CD8-positive, alpha-beta memory T cell (primary cell): ENCODE measurements at regions not wholly inside any gene's neighbourhood (a gene's known extent, or its start where the extent isn't known, plus 50 kb on each side); places are given as distances from the start of the nearest gene placed in this dataset.

Experiments
- CTCF ChIA-PET: fragments of 350-600 bp; sonication (Branson Sonifier 250); formaldehyde crosslinking; loops from one replicate; lab custom pipeline; 2021; ENCODE audit warnings: antibody characterized with exemption; lab: Charles Lee
- POLR2A ChIA-PET: fragments of 350-600 bp; sonication (Branson Sonifier 250); formaldehyde crosslinking; loops from one replicate; lab custom pipeline; 2021; ENCODE audit warnings: antibody characterized with exemption; lab: Charles Lee
- DNase-seq, 5 donors: peaks; one replicate each; pipeline versions ENCODE4 v3.0.0 to v3.0.0-alpha.2; 2020 to 2022; ENCODE audit warnings: mixed read lengths in 1 of 5
- H3K27ac ChIP-seq: one replicate; pipeline ENCODE4 v1.7.0; 2013; ENCODE audit warnings: low read depth, mild to moderate bottlenecking, low read length, moderate library complexity
- H3K27me3 ChIP-seq: 2 replicates; pipeline ENCODE4 v1.7.0; 2013; ENCODE audit warnings: low read length, mild to moderate bottlenecking; ENCODE audit not compliant: insufficient read depth, poor library complexity, severe bottlenecking
- H3K36me3 ChIP-seq: 2 replicates; pipeline ENCODE4 v1.7.0; 2013; ENCODE audit warnings: mild to moderate bottlenecking, low read length, moderate library complexity; ENCODE audit not compliant: insufficient read depth
- H3K4me1 ChIP-seq: 2 replicates; pipeline ENCODE4 v1.7.0; 2013; ENCODE audit warnings: mild to moderate bottlenecking, low read length, moderate library complexity; ENCODE audit not compliant: insufficient read depth
- H3K4me3 ChIP-seq: 2 replicates; pipeline ENCODE4 v1.7.0; 2013; ENCODE audit warnings: mild to moderate bottlenecking, low read length
- H3K9me3 ChIP-seq: 2 replicates; pipeline ENCODE4 v1.7.0; 2013; ENCODE audit warnings: mild to moderate bottlenecking, low read length
- H3K27ac Mint-ChIP-seq, 8 donors: one replicate each; pipeline ENCODE4 v1.8.0; 2020 to 2021; ENCODE audit warnings: mixed read lengths in 8 of 8, mild to moderate bottlenecking in 6 of 8, inconsistent platforms in 3 of 8, moderate library complexity in 3 of 8
- H3K27me3 Mint-ChIP-seq, 2 donors: one replicate each; pipeline ENCODE4 v1.8.0; 2020 to 2021; ENCODE audit warnings: mixed read lengths in 2 of 2, mild to moderate bottlenecking in 1 of 2, moderate library complexity in 1 of 2
- H3K36me3 Mint-ChIP-seq, 3 donors: one replicate each; pipeline ENCODE4 v1.8.0; 2020 to 2021; ENCODE audit warnings: mixed read lengths in 3 of 3, inconsistent platforms in 1 of 3, mild to moderate bottlenecking in 1 of 3
- H3K4me1 Mint-ChIP-seq, 3 donors: one replicate each; pipeline ENCODE4 v1.8.0; 2020 to 2021; ENCODE audit warnings: mixed read lengths in 3 of 3, inconsistent platforms in 1 of 3, mild to moderate bottlenecking in 1 of 3
- H3K4me3 Mint-ChIP-seq, 7 donors: one replicate each; pipeline ENCODE4 v1.8.0; 2020 to 2021; ENCODE audit warnings: mixed read lengths in 7 of 7, mild to moderate bottlenecking in 6 of 7, moderate library complexity in 4 of 7, inconsistent platforms in 2 of 7
- H3K9me3 Mint-ChIP-seq, 5 donors: one replicate each; pipeline ENCODE4 v1.8.0; 2020 to 2022; ENCODE audit warnings: mixed read lengths in 5 of 5, mild to moderate bottlenecking in 3 of 5, moderate library complexity in 2 of 5, inconsistent platforms in 1 of 5

DNA sequence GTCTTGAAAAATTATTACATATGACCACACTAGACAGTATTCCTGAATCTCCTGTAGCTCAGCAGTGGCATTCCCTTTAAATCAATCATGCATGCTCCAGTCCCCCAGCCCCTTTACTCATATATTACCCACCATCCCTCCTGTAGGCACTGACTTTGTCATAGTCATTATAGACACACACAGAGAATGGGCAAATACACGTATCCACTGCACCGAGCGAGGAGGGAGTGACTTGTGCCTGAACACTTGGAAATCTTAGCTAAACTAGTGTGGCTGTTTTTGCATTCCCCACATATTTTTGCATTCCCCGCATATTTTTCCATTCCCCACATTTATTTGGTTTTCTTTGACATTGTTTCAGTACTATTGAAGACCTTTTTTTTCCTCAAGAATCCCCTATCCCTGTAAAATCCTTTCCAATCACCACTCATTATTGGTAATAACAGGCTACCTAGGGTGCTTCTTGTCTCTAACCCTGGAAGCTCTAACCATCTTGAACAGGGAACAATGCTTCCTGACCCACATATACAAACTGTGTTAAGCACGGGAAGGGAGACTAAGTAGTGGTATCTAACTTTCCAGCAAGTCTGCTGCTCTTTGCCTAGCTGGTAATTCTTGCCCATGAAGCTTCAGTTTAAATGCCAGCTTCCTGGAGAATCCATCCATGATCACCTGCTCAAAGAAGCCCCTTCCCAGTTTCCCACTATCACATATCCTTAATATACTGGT, 534.4 kb upstream of the CAMK1G start:
- POLR2A ChIA-PET = no interaction called here
- no peaks in the 10 kb centered on the region for H3K36me3 Mint-ChIP-seq

DNA sequence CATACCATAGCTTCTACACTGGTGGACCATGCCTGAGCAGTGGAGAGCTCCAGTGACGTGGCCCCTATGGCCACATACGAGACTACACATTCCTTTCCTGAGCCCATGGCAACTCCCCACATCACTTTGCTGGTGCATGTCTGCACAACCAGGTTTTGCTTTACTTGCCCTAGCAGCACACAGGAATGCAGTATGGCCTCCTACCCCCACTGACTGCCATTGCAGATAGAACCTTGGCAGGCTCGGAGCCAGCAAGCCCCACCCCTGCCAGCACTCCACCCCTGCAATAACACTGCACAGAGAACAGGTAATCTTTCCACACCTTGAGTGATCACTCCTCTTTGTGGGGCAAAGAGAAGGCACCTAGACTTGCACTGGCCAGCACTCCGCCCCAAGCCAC, 531.9 kb upstream of the CAMK1G start:
- no peaks in the 10 kb centered on the region for H3K36me3 ChIP-seq
- H3K27me3 ChIP-seq = no peaks in the 10 kb centered on the region
- no peaks in the 10 kb centered on the region for H3K4me1 ChIP-seq
- Mint-ChIP-seq H3K9me3 (peaks cover 0 to 7% (median 2%) of the 10 kb centered on the region in 5 donors), H3K4me3 (no peak overlapping the region), H3K27ac (peak overlapping the region in 1 of 8 donors; percentile 4), H3K27me3 (peaks cover 3% of the 10 kb centered on the region in 2 donors), H3K4me1 (no peaks in the 10 kb centered on the region), H3K36me3 (no peaks in the 10 kb centered on the region)
- H3K4me3 ChIP-seq = no peak overlapping the region
- DNase-seq = no peak
- no peaks in the 10 kb centered on the region for H3K9me3 ChIP-seq
- ChIA-PET CTCF (no interaction called here), POLR2A (no interaction called here)
- H3K27ac ChIP-seq = no peak overlapping the region

More for the DNA sequence above, 534.4 kb upstream of the CAMK1G start:
- peaks cover 3 to 6% of the 10 kb centered on the region in 2 donors for H3K27me3 Mint-ChIP-seq
- Histone ChIP-seq H3K4me3 (no peak overlapping the region), H3K27ac (no peak overlapping the region), H3K27me3 (no peaks in the 10 kb centered on the region), H3K4me1 (no peaks in the 10 kb centered on the region), H3K36me3 (no peaks in the 10 kb centered on the region), H3K9me3 (no peaks in the 10 kb centered on the region)
- H3K27ac Mint-ChIP-seq = no peak overlapping the region
- no peak overlapping the region for H3K4me3 Mint-ChIP-seq
- peaks cover 0 to 7% (median 1%) of the 10 kb centered on the region in 5 donors for H3K9me3 Mint-ChIP-seq
- no peak for DNase-seq
- no peaks in the 10 kb centered on the region for H3K4me1 Mint-ChIP-seq
- CTCF ChIA-PET = no interaction called here

DNA sequence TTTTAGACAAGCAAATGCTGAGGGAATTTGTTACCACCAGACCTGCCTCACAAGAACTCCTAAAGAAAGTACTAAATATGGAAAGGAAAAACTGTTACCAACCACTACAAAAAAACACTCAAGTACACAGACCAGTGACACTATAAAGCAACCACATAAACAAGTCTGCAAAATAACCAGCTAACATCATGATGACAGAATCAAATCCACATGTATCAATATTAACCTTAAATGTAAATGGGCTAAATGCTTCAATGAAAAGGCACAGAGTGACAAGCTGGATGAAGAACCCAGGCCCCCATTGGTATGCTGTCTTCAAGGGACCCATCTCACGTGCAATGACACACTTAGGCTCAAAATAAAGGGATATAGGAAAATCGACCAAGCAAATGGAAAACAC, 529.9 kb upstream of the CAMK1G start:
- Mint-ChIP-seq H3K27me3 (peaks cover 3% of the 10 kb centered on the region in 2 donors), H3K4me3 (no peak overlapping the region), H3K9me3 (peaks cover 2 to 7% (median 3%) of the 10 kb centered on the region in 5 donors), H3K4me1 (no peaks in the 10 kb centered on the region), H3K27ac (no peak overlapping the region), H3K36me3 (no peaks in the 10 kb centered on the region)
- H3K27ac ChIP-seq = no peak overlapping the region
- H3K9me3 ChIP-seq = no peaks in the 10 kb centered on the region
- no peak for DNase-seq
- no peaks in the 10 kb centered on the region for H3K27me3 ChIP-seq
- no peaks in the 10 kb centered on the region for H3K36me3 ChIP-seq
- POLR2A ChIA-PET = no interaction called here
- H3K4me1 ChIP-seq = no peaks in the 10 kb centered on the region
- CTCF ChIA-PET = no interaction called here
- H3K4me3 ChIP-seq = no peak overlapping the region

DNA sequence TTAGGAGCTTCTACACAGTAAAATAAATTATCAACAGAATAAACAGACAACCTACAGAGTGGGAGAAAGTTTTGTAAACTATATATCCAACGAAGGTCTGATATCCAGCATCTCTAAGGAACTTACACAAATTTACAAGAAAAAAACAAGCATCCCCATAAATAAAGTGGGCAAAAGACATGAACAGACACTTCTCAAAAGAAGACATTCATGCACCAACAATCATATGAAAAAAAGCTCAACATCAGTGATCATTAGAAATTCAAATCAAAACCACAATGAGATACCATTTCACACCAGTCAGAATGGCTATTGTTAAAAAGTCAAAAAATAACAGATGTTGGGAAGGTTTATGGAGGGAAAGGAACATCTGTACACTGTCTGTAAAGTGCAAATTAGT, 526.4 kb upstream of the CAMK1G start:
- Histone ChIP-seq H3K27ac (no peak overlapping the region), H3K4me3 (no peak overlapping the region), H3K36me3 (no peaks in the 10 kb centered on the region), H3K27me3 (no peaks in the 10 kb centered on the region), H3K4me1 (no peaks in the 10 kb centered on the region), H3K9me3 (no peaks in the 10 kb centered on the region)
- ChIA-PET POLR2A (no interaction called here), CTCF (no interaction called here)
- DNase-seq = no peak
- no peaks in the 10 kb centered on the region for H3K36me3 Mint-ChIP-seq
- peaks cover 0 to 3% (median 2%) of the 10 kb centered on the region in 5 donors for H3K9me3 Mint-ChIP-seq
- peaks cover 3% of the 10 kb centered on the region in 2 donors for H3K27me3 Mint-ChIP-seq
- no peaks in the 10 kb centered on the region for H3K4me1 Mint-ChIP-seq
- no peak overlapping the region for H3K4me3 Mint-ChIP-seq
- no peak overlapping the region for H3K27ac Mint-ChIP-seq

DNA sequence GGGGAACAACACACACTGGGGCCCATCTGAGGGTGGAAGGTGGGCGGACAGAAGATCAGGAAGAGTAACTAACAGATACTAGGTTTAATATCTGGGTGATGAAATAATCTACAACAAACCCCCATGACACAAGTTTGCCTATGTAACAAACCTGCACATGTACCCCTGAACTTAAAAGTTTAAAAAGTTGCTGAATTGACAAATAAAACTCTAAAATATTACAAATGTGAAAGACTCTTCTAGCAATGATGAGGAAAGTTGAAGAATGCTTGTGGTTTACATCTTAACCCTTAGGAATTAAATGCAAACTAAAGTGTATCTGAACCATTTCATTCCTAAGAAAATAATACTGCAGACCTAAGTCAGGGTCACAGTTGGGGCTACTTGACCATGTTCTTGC, 525.6 kb upstream of the CAMK1G start:
- peaks cover 0 to 3% (median 2%) of the 10 kb centered on the region in 5 donors for H3K9me3 Mint-ChIP-seq
- H3K4me1 Mint-ChIP-seq = no peaks in the 10 kb centered on the region
- no peak for DNase-seq
- Histone ChIP-seq H3K27ac (no peak overlapping the region), H3K9me3 (no peaks in the 10 kb centered on the region), H3K4me3 (no peak overlapping the region), H3K4me1 (no peaks in the 10 kb centered on the region), H3K36me3 (no peaks in the 10 kb centered on the region), H3K27me3 (no peaks in the 10 kb centered on the region)
- POLR2A ChIA-PET = no interaction called here
- no peak overlapping the region for H3K27ac Mint-ChIP-seq
- CTCF ChIA-PET = no interaction called here
- peaks cover 2% of the 10 kb centered on the region in 2 donors for H3K27me3 Mint-ChIP-seq
- no peak overlapping the region for H3K4me3 Mint-ChIP-seq
- no peaks in the 10 kb centered on the region for H3K36me3 Mint-ChIP-seq

DNA sequence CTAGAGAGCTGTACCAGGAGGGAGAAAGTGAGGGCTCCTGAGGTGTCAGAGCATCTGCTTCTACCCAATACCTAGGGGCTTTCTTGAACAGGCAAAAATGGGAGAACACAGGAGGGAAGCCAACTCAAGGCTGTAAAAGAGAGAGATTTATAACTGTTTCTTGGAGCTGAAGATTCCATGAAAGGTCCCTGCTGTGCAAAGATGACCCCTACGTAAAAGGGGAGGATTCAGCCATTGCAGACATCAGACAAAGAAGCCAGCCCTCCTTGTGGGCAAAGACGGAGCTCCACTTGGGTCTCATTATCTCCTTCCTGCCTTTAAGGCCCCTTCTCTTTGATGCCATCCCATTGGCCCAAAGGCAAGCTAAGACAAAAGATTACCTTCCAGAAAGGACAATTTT, 524.1 kb upstream of the CAMK1G start:
- CTCF ChIA-PET = no interaction called here
- no peak overlapping the region for H3K4me3 ChIP-seq
- H3K27ac Mint-ChIP-seq = no peak overlapping the region
- no peak for DNase-seq
- H3K36me3 Mint-ChIP-seq = no peaks in the 10 kb centered on the region
- H3K36me3 ChIP-seq = no peaks in the 10 kb centered on the region
- POLR2A ChIA-PET = no interaction called here
- H3K4me3 Mint-ChIP-seq = no peak overlapping the region
- no peak overlapping the region for H3K27ac ChIP-seq
- H3K9me3 ChIP-seq = no peaks in the 10 kb centered on the region
- peaks cover 0 to 3% (median 0%) of the 10 kb centered on the region in 5 donors for H3K9me3 Mint-ChIP-seq
- no peaks in the 10 kb centered on the region for H3K4me1 ChIP-seq
- H3K4me1 Mint-ChIP-seq = no peaks in the 10 kb centered on the region
- peaks cover 0 to 7% of the 10 kb centered on the region in 2 donors for H3K27me3 Mint-ChIP-seq
- H3K27me3 ChIP-seq = no peaks in the 10 kb centered on the region

DNA sequence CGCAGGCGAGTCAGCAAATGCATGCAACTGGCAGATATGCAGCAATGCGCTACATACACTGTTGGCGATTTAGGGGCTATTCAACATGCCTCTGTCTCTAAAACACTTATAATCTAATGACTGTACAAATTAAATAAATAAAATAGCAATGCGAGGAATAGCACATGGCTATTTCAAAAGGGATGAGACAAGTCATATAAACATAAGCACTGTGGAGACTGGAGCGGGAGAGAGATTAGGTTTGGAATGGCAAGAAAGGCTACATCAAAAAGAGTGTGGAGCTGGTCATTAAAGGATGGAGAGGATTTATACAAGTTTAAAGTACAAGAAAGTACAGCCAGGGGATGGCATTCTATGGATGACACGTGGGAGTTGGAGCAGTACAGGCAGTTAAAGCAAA, 523.5 kb upstream of the CAMK1G start:
- no peaks in the 10 kb centered on the region for H3K36me3 ChIP-seq
- H3K4me1 ChIP-seq = no peaks in the 10 kb centered on the region
- DNase-seq = no peak
- no peak overlapping the region for H3K27ac ChIP-seq
- Mint-ChIP-seq H3K4me3 (no peak overlapping the region), H3K36me3 (no peaks in the 10 kb centered on the region), H3K4me1 (no peaks in the 10 kb centered on the region), H3K9me3 (peaks cover 0 to 3% (median 0%) of the 10 kb centered on the region in 5 donors), H3K27me3 (peaks cover 0 to 7% of the 10 kb centered on the region in 2 donors), H3K27ac (no peak overlapping the region)
- ChIA-PET CTCF (no interaction called here), POLR2A (no interaction called here)
- H3K9me3 ChIP-seq = no peaks in the 10 kb centered on the region
- no peaks in the 10 kb centered on the region for H3K27me3 ChIP-seq
- H3K4me3 ChIP-seq = no peak overlapping the region

DNA sequence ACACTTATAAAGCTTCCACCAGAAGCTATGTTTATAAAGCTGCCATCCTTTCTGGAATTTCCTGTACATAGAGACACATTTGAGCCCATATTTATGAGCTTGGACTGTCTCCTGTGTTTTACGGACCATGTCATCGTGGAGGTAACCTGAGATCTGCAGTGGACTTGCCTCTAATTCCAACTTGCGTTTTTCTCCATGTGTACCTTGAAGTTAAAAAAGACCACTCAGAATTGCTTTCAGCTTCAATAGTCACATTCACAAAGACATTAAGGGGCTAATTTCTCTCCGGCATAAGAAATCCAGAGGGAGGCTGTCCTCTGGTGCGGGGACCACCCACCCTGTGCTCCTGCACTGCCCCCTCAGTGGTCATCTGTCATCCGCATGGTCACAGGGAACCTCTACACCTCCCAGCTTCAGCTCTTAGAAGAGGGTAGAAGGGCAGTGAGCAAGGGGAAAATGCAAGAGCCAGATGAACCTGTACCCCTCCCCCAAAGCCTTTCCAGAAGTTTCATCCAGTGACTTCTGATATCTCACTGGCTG, 521.4 kb upstream of the CAMK1G start:
- peaks cover 0 to 3% (median 0%) of the 10 kb centered on the region in 5 donors for H3K9me3 Mint-ChIP-seq
- H3K27ac ChIP-seq = no peak overlapping the region
- POLR2A ChIA-PET = no interaction called here

More for the DNA sequence above, 521.4 kb upstream of the CAMK1G start:
- CTCF ChIA-PET = interaction anchor here (1.0 kb wide), 1 partner anchor 8 kb away, joined by 3 read pairs; no protein-coding TSS in a partner anchor
- no peaks in the 10 kb centered on the region for H3K4me1 ChIP-seq
- no peaks in the 10 kb centered on the region for H3K36me3 Mint-ChIP-seq
- no peaks in the 10 kb centered on the region for H3K4me1 Mint-ChIP-seq
- H3K27me3 ChIP-seq = no peaks in the 10 kb centered on the region
- no peak overlapping the region for H3K27ac Mint-ChIP-seq
- DNase-seq = no peak
- H3K4me3 Mint-ChIP-seq = no peak overlapping the region
- no peak overlapping the region for H3K4me3 ChIP-seq
- H3K27me3 Mint-ChIP-seq = peaks cover 0 to 8% of the 10 kb centered on the region in 2 donors
- no peaks in the 10 kb centered on the region for H3K9me3 ChIP-seq
- H3K36me3 ChIP-seq = no peaks in the 10 kb centered on the region
